Epithelial cell of esophagus (primary cell): ENCODE measurements at regions not wholly inside any gene's neighbourhood (a gene's known extent, or its start where the extent isn't known, plus 50 kb on each side); places are given as distances from the start of the nearest gene placed in this dataset.

Experiments used
- DNase-seq: peaks from one replicate; pipeline ENCODE4 v3.0.0; 2010; ENCODE audit warnings: low read depth
- H3K4me3 ChIP-seq: 2 replicates; pipeline ENCODE4 v1.5.1; 2011; ENCODE audit warnings: mild to moderate bottlenecking, low read length, control low read depth
- TF ChIP-seq, protein P1 (sequence below): IDR thresholded peaks from 2 replicates; pipeline ENCODE4 v1.5.1; 2011; ENCODE audit warnings: low read depth, mild to moderate bottlenecking, low read length, control low read depth, inconsistent platforms; ENCODE audit not compliant: insufficient read depth; ENCODE audit errors: missing control alignments

DNA sequence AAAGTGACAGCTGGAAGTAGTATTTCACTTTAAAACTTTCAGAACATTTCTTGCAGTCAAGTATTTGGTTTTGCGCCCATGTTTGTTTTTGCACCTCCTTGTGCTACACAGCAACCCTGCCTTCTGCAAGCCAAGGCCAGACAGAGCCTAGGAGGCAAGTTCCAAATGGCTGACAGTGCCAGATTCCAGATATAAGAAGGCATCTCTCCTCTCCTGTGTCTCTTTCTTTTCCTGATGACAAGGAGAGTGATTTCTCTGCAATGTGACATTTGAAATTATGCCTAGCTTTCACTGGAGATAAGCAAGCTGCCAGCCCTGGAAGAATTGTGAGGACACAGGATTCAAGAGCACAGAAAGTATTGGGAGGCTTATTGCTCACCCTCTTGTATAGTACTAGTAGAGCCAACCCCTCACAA is 149.1 kb upstream of the TENT5A start:
- H3K4me3 ChIP-seq = no peak overlapping the region
- DNase-seq = no peak
- TF ChIP-seq, protein P1, sequence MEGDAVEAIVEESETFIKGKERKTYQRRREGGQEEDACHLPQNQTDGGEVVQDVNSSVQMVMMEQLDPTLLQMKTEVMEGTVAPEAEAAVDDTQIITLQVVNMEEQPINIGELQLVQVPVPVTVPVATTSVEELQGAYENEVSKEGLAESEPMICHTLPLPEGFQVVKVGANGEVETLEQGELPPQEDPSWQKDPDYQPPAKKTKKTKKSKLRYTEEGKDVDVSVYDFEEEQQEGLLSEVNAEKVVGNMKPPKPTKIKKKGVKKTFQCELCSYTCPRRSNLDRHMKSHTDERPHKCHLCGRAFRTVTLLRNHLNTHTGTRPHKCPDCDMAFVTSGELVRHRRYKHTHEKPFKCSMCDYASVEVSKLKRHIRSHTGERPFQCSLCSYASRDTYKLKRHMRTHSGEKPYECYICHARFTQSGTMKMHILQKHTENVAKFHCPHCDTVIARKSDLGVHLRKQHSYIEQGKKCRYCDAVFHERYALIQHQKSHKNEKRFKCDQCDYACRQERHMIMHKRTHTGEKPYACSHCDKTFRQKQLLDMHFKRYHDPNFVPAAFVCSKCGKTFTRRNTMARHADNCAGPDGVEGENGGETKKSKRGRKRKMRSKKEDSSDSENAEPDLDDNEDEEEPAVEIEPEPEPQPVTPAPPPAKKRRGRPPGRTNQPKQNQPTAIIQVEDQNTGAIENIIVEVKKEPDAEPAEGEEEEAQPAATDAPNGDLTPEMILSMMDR = no peak

DNA sequence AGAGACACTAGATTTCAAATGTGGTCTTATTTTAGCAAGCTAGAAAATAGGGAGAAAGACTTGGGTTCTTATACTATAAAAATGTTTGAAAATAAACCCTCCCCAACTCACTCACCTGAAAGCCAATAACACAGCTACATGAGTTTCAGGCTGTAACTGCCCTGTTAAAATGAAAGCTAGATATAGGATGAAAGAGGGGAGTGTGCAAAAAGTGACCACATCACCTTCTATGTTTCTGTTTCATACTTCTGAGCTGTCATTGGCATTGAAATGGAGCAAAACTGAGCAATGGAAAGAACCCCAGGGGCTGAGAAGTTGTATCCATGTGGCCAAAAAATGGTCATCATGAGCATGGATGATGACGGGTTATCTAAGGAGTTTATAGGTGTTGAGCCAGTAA is 148.1 kb upstream of the TENT5A start:
- H3K4me3 ChIP-seq = no peak overlapping the region
- no peak for DNase-seq
- TF ChIP-seq, protein P1 = no peak

DNA sequence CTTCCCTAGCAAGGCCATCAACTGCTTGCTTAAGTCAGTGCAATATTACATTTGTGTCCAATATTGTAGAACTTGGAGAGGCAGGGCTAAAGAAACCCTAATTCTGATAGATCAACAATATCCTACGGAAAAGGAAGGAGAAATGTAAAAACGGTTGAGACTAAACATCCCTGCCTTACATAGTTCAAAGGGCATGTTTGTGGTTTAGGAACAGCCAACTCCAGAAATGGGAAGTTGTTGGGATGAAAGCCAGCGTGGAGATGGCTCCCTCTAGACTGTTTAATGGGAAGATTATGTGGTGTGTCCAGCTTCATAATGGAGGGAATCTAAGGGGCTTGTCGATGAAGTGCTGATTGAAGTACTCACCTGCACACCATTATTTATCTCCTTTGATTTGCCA is 145.3 kb upstream of the TENT5A start:
- no peak for DNase-seq
- H3K4me3 ChIP-seq = no peak overlapping the region

DNA sequence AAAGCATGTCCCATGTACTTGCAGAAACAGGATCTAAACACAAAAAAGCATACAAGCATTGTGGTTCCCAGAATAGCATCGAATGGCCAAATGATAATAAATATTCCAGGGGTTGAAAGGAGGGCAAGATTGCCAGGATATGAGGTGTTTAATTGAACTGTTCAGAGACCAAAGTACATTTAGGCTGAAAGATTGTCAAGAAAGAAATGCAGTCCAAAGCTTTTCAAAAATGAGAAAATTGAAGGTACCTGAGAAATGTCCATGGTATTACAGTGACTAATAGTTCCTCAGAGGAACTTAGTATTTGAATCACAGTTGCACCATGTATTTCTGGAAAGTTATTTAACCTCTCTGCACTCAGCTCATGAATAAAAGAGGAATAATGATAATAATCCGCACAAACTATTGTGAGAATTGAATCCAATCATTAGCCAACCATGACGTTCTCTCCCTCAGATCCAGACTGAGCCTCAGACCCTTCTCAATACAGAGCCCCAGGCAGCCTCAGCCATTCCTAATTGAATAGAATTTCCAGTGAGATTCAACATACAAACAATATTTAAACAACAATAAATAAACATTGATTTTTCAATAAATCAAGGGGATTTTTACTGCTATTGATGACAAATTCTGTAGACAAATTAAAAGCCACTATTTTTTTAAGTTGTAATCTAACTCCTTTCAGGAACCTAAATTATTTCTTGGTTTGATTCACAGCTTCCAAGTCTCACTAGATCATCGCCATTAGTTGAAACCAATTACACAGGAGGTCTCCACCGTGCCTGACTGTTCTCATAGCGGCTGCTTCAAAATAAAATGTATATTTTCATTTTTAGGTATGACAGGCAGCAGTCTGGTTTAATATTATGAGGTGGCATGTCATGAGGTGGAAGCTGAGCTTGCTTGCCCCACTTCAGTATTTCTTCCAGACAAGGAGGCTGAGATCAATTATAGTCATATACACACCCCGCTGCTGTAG is 144.3 kb upstream of the TENT5A start:
- TF ChIP-seq, protein P1 = no peak
- H3K4me3 ChIP-seq = no peak overlapping the region
- DNase-seq = no peak

More for the DNA sequence above, 145.3 kb upstream of the TENT5A start:
- TF ChIP-seq, protein P1 = no peak

DNA sequence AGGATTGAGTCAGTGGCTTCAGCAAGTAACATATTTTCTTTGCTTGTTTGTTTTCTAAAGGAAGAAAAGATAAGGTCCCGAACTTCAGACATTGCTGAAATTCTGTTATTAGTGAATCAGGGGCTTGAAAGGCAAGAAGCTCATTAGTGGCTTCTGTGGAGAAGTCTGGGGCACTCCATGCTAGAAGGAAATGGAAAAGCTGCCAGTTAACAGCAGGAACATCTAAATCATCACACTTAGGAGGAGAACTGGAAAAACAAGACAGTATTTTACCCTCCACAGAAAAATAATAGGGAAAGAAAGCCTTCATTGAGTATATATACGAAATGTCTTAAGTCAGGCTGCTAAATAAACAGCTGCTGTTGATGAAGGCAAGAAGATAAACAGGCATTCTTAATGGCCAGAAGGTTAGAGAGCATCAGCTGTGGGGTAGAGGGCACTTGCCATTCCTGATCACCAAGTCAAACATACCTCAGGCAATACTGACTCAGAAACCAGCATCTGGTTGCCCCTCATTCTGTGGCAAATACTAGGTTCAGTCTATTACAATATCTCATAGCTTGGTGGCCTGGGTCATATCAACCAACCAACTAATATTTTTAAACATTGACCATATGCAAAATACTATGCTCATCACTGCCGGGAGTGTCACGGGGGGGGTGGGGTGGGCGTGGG is 143.2 kb upstream of the TENT5A start:
- TF ChIP-seq, protein P1 = no peak
- no peak overlapping the region for H3K4me3 ChIP-seq
- peak; percentile 29 for DNase-seq

DNA sequence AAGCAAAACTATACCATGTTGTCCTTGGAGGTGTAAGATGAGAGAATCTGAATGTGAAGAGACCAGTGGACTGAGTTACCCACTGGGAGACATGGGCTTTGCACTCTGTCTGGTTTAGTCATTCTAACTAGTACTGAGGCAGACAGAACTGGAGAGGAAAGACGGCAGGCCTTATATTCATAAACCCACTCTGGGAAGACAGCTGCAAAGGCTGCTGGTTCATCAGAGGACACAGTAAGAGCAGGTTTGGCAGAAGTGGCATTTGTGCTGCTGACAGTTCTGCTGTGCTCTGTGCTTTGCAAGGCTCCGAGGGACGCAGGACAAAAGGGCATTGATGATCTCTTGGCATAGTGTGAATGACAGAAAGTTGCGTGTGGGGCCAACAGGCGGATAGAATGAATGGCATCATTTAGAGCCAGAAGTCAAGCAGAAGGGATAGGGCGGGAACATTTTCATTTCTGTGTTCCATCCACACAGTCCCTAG is 142.3 kb upstream of the TENT5A start:
- H3K4me3 ChIP-seq = no peak overlapping the region
- TF ChIP-seq, protein P1 = no peak
- no peak for DNase-seq
